ENCODE measurements at regions not wholly inside any gene's neighbourhood (a gene's known extent, or its start where the extent isn't known, plus 50 kb on each side); places are given as distances from the start of the nearest gene placed in this dataset.

- no peak for DNase-seq
Observed at GRCh38 chr1:65486613-65487012, 66.1 kb downstream of the LEPR start.

DNA sequence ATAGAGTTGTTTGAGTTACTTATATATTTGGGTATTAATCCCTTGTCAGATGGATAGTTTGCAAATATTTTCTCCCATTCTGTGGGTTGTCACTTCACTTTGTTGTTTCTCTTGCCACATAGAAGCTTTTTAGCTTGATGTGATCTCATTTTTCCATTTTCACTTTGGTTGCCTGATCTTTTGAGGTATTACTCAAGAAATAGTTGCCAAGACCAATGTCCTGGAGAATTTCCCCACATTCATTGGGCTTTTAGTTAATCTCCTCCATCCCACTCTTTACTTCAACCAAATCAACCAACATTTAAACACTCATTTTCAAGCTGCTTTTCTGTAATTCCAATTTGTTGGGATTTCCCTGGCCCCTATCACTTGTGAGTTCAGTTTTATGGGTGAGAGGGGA, 69.0 kb downstream of the LEPR start:
- DNase-seq = no peak

DNA sequence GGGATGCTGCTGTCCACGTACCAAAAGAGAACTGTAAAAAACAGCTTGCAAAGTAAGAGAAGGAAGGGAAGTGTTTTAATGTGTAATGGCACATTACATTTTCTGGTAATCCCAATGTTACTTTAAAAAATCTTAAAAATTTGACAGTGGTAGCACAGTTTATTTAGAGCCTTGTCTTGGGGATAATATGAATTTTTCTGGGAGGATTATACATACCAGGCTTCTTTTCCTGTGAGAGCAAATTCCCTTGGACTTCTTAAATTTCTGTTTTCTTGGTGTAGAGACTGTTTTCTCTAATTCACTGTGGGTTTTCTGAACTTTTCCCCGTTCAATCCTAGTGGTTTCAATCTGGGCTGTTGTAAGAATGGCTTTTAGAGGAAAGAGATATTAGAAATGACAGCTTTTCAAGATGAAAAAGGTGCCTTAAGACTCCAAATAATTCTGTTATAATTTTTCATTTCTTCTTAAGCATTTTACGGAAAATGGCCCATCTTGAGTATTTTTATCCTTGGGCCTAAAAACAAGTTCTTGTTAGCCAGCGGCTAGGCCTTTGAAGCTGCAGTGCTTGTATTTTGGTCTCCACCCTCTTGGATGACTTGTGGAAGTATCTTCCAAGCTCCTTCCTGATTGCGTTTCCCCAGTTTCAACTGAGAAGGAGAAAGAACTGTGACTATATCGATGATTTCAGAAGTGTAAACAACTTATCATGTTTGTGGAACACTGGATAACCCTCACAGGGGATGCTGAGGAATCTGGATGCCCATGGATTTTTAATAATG, 70.0 kb downstream of the LEPR start:
- DNase-seq = no peak

DNA sequence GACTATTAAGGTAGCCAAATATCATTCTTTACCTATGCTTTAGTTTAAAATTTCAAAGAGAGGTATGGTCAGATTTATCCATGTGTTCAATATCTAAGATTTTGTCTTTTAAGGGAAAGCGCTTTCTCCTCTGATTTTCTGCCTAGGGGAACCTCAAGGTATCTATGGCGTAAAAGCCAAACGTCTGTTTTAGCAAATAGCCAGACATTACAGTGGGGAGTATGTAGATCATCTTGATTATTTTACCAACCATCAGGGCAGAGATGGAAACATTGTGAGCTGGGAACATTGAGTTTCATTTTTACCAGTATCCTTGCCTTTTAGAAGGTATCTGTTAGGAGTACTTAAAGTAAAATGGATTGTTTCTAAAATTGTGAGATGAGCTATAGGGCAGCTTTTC, 71.0 kb downstream of the LEPR start:
- no peak for DNase-seq

GRCh38 chr1:65493802-65494201, 73.3 kb downstream of the LEPR start:
- DNase-seq = no peak

DNA sequence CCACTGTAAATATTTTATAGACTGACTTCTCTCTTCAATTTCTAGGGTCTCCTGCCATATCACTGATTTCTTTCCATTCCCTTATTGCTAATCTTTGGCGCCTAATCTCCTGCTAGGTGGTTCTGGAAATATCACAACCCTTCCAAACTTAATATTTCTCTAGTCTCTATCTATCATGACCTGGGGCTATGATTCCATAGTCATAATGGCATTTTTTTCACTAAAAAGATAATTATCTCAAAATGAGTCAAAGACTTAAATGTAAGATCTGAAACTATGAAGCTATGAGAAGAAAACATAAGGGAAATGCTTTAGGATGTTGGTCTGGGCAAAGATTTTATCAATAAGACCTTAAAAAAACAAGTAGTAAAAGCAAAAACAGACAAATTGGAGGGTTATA, 74.2 kb downstream of the LEPR start:
- no peak for DNase-seq

- no peak for DNase-seq
Observed at GRCh38 chr1:65495137-65495536, 74.7 kb downstream of the LEPR start.

GRCh38 chr1:65497256-65497830, 76.9 kb downstream of the LEPR start:
- no peak for DNase-seq

DNA sequence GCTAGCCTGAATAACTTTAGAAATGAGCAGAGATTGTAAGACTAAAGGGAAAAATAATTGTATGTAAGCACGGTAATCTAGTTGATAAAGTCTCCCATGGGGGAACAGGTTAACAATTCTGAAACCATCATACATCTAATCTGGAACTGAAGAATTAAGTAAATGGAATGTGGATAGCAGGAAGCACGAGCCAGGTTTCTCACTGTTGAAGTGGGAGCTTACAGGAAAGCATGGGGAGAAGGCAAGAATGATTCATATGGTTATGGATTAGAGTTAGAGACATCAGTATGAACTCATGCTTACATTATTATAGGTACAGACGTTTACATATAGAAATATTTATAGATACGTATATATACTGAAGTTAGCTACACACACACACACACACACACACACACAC, 83.0 kb downstream of the LEPR start:
- DNase-seq = peak; percentile 22

DNA sequence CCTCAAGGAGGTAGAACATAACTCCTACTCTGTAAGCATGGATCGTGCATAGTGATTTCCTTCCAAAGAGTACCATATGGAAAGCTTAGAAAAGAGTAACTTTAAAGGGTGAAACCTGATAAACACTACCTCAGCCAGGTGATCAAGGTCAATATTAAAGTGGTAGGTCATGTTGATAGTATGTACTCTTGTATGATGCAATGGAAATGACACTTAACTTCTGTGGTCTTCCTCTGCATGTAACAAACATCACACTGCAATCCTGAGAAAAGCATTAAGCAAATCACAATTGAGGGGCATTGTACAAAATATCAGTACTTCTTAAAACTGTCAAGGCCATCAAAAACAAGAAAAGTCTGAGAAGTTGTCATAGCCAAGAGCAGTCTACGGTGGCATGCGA, 83.8 kb downstream of the LEPR start:
- no peak for DNase-seq

- DNase-seq = no peak
Observed at GRCh38 chr1:65505547-65506300, 85.3 kb downstream of the LEPR start.

- no peak for DNase-seq
Observed at GRCh38 chr1:65508051-65508450, 87.6 kb downstream of the LEPR start.

DNA sequence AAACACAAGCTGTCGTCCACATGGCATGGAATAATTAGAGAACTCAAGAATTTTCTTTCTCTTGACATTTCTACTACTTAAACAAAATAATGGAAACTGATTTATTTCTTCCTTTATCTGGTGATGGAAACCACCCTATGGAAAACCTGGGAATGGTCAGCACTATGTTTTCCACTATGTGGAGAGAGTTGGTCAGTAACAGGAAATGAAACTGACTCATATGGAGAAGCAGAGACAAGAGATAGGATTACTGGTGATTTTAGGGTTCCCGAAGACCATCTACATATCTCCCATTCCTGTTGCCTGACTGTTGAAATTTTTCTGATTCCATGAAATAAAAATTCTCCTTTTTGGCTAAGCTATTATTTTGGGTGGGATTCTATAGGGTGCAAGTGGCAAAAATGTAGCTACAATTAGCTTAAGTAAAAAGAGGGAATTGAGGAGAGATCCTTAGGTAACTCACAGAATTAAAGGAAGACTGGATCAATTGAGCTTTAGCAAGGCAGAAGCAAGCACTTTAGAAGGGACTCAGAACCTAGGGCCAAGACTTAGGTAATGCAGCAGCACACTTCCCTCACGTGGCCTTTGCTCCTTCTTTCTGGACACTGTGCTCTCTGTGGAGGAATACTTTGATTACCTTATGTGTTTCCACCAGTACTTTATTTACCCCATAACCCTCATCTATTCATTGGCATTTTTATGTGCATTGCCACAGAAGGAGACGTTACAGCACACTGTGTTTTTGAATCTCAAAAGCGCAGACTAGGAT, 89.6 kb downstream of the LEPR start:
- peak; percentile 84 for DNase-seq

- DNase-seq = no peak
Observed at GRCh38 chr1:65510961-65511360, 90.5 kb downstream of the LEPR start.

DNA sequence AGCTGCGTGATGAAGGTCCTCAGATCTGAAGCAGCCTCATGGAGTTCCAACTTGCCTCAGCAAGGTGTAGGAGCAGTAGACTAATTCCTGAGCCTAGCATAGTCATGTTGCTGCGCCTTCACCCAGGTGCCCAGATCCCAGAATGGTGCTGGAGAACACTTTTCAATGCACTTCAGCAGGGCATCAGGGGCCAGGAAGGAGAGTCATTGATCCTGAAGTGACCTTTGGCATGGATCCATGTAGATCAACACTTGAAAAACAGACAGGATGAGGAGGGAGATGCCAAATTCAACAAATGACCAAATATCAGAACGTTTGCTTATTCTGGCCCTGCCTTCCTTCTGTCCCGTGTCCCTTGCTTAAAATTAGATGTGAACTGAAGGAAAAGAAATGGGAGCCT, 91.9 kb downstream of the LEPR start:
- no peak for DNase-seq

DNA sequence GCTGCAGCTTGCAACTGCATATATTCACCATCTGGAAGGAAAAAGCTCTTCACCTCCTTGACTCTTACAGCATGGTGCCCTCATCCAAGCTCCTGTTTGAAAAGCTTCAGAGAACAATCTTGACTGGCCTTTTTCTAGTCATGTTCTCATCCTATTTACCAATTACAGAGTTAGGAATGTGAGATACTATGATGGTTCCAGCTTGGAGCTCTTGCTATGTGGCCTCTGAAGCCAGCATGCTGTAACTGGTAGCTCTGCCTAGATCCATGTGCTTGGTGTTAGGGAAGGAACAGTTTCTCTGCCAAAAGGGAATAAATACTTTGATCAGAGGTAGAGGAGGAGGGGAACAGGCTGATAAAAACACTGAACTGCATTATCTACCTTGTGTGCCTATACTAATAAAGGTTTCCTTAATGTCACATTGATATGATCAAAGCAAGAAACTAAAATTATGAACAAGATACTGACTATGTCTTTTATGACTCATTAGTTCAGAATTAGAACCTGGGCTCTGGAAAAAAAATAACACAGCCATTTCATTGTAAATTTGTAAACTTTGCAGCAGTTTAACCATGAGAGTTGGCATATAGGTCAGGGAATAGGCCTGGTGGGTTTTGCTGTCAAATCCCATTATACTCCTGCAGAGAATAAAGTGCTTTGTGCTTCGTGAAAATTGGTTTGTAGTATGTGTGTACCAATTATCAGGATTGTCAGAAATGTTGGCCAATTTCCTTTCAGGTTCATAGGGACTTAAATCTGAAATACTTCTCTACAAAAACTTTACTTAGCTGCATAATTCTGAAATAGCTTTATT, 92.7 kb downstream of the LEPR start:
- DNase-seq = no peak

GRCh38 chr1:65514041-65514440, 93.6 kb downstream of the LEPR start:
- DNase-seq = peak; percentile 71

GRCh38 chr1:65524931-65525265, 104.4 kb downstream of the LEPR start:
- DNase-seq = no peak

DNA sequence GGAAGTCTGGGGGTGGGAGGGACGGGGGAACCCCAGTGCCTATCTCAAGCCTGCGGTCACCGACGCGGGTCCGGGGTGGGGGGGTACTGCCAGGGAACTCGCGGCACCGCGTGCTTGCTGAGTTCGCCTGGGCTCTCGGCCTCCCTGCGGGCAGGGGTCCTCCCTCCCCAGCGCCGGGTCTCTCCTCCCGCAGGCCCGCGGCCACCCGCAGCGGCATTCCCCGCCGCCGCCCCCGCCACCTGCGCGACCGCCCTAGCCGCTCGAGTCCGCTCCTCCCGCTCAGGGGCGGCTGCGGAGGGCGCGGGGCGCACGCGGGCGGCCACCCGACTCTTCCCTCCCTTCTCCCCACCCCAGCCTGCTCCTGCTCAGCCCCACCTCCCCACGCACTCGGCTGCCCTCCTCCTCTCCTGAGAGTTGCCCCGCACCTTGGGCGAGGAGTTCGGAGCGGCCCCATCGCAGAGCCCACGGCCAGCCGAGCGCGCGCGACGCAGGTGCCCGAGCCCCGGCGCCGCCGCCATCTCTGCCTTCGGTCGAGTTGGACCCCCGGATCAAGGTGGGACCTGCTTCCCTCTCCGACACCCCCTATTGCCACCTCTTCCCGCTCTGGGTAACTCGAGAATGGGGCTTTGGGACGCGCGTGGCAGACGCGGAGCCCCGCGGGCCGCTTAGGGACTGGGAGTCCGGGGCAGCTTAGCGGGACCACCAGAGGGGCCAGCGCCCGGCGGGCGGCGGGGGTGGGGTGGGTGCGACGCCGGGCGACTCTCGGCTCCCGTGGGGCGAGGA, 105.0 kb downstream of the LEPR start:
- no peak for DNase-seq

DNA sequence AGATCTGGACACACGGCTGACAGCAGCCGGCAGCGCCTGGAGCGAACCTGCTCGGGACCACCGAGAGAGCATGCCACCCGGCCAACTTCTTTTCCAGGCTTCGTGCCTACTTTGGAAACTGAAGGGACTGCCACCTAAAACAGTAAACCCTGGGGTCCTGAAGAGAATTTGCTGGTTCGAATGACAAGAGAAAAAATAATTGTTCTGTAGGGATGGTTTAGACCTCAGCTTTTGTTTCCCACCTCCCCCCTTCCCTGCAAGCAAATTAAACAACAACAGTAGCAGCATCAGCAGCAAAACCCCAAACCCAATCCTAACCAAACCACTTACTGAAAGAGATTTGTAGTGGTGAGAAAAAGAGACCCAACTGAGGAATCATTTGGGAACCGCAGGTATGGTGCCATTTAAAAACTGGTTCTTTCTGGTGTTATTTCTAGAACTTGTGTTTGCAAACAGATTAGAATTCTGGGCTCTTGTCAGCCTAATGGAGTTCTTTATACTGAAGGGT, 105.6 kb downstream of the LEPR start:
- DNase-seq = no peak

- DNase-seq = no peak
Observed at GRCh38 chr1:65527190-65527589, 106.7 kb downstream of the LEPR start.

Measured in HCEC 1CT (cell line).